Testis (tissue), 2 donors: ENCODE measurements at regions not wholly inside any gene's neighbourhood (a gene's known extent, or its start where the extent isn't known, plus 50 kb on each side); places are given as distances from the start of the nearest gene placed in this dataset.

ENCODE experiments used
- CTCF ChIP-seq, 3 experiments: fragments of 450-650 bp in 2 of 3; fragments of 200-600 bp in 1 of 3; sonication (generic) in 1 of 3; IDR thresholded peaks; one replicate each; pipeline ENCODE4 v1.5.1; 2016 to 2019; ENCODE audit warnings: antibody characterized with exemption in 3 of 3, mild to moderate bottlenecking in 2 of 3, moderate library complexity in 1 of 3
- POLR2A ChIP-seq: fragments of 450-650 bp; IDR thresholded peaks from one replicate; pipeline ENCODE4 v1.6.1; 2017; ENCODE audit warnings: antibody characterized with exemption, mild to moderate bottlenecking, moderate library complexity

- no peak for TF ChIP-seq CTCF (IDR thresholded peaks at IDR 0.05)
- no peak for TF ChIP-seq POLR2A
Measured at GRCh38 chr6:156110249-156110648, 654.6 kb upstream of the NOX3 start.
